ENCODE measurements at regions not wholly inside any gene's neighbourhood (a gene's known extent, or its start where the extent isn't known, plus 50 kb on each side); places are given as distances from the start of the nearest gene placed in this dataset.

- TF ChIP-seq CTCF (IDR thresholded peaks at IDR 0.05) (no peak), TAF1 (IDR thresholded peaks at IDR 0.05; ENCODE audit: borderline replicate concordance, low read depth, low read length) (no peak), RAD21 (IDR thresholded peaks at IDR 0.05; ENCODE audit: low read length) (no peak), POLR2AphosphoS5 (IDR thresholded peaks at IDR 0.05; ENCODE audit: low read depth, low read length) (no peak), FOXJ3 (CRISPR knock-in tag; IDR thresholded peaks at IDR 0.05) (no peak), FOSL2 (IDR thresholded peaks at IDR 0.05; ENCODE audit: borderline replicate concordance, low read depth) (no peak), REST (IDR thresholded peaks at IDR 0.05; ENCODE audit: low read depth, low read length) (no peak), CHD2 (IDR thresholded peaks at IDR 0.05; ENCODE audit: low read length, partially characterized antibody) (no peak), RCOR1 (IDR thresholded peaks at IDR 0.05; ENCODE audit: low read length) (no peak), EP300 (IDR thresholded peaks at IDR 0.05; ENCODE audit: borderline replicate concordance in 1 of 2, low read depth in 1 of 2, low read length in 1 of 2) (no peak), MXI1 (IDR thresholded peaks at IDR 0.05; ENCODE audit: low read depth, low read length) (no peak), FOXM1 (IDR thresholded peaks at IDR 0.05; ENCODE audit: low read depth) (no peak)
These were observed 241.5 kb downstream of the AUH start for GRCh38 chr9:91120200-91120599.
